ENCODE measurements at regions not wholly inside any gene's neighbourhood (a gene's known extent, or its start where the extent isn't known, plus 50 kb on each side); places are given as distances from the start of the nearest gene placed in this dataset.
A peak's percentile ranks its signal among the peaks of the same experiment; 100 is the strongest.
"Not testable (repeated sequence)": the region's sequence is repeated elsewhere in the genome, so short reads cannot be mapped to it uniquely, and the experiment has no call there.

DNA sequence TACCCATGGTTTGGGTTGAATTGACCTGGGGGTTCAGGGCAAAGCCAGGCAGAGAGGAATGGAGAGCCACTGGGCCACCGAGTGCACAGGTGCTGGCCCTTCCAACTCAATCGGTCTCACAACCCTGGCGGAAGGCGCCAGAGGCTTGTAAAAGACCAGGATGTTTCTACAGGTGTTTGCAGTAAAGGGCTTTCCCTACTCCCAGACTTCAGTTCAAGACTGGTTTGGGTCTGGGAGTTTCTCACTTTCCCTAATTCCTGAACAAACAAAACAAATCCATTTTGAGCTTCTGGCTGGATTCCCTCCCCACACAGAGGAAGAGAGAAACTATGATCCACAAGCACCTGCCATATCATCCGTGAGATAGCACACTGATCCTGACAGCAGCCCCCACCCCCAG, 125.2 kb upstream of the KLF4 start:
- DNase-seq, result no peak

DNA sequence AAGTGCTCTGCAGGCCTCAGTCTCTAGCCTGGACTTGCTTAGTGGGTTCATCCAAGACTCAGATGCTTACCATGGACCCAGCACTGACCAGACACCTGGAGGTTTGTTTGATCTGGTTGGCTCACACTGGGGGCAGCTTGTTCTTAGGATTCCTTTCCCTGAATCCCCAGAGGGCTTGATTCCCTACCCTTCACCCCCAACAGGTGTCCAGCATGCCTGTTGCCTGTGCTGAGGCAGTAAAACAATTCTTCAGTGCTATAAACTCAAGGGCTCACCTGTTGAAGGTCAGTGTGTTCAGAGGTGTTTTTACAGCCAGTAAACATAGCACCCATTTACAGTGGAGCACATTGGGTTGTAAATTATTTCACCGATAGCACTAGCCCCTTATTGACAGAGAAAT, 123.8 kb upstream of the KLF4 start:
- no peak for DNase-seq

DNA sequence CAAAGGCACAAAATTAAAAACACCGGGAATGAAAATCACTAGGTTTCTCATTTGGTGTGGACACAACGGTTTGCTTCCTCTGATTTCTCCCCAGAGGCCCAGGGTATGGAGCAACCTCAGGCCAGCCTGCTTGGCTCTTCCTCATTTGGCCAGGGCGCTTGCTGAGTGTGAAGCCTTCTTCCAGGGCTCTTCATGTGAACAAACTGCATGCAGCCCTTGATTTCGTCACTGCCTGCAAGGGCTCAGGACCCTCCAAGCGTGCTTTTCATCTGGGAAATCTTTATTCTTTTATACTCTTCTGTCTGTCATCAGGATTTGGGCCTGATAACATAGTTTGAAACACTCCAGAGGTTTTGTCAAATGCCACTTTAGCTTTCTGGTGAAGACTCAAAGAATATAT, 122.6 kb upstream of the KLF4 start:
- no peak for DNase-seq

GRCh38 chr9:107609547-107609946, 120.0 kb upstream of the KLF4 start:
- no peak for DNase-seq

DNA sequence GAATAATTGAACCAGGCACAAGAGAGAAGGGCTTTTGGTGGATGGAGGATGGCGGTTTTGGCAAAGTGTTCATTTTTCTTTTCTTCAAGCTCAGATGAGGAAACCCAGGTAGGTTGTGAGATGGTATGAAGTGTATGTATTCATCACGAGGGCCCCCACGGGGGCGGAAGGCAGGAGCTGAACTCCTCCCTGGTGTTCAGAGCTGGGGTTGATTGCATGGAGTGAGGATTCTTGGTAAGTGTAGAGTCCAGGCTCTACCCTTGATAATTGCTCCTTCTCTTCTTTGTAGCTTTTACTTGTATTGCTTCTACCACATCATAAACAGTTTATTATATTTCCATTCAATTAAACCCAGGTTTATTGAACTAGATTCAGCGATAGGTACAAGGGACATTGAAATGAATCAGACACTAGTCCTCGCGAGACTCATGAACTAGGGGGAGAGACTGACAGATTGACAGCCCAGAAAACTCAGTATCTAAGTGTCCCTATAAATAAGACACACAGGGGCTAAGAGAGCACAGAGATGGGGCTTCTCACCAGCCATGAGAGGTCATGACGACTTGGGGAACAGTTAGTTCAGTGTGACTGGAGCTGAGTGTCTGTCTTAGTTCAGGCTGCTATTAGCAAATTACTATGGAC, 116.7 kb upstream of the KLF4 start:
- DNase-seq, result no peak

DNA sequence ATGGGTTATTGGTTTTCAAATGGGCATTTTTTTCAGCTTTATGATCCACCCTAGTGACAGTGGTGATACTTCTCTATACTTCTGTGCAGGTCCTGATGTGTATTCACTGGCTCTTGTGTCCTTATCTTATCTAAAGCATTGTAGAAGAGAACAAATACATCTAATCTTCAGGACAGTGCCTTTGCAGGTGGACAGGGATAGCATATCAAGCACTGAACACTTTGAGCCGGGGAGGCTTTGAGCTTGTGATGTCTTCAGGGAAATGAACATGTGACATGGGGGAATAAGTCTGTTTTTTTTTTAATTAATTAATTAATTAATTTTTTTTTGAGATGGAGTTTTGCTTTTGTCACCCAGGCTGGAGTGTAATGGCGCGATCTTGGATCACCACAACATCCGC, 115.5 kb upstream of the KLF4 start:
- no peak for DNase-seq

DNA sequence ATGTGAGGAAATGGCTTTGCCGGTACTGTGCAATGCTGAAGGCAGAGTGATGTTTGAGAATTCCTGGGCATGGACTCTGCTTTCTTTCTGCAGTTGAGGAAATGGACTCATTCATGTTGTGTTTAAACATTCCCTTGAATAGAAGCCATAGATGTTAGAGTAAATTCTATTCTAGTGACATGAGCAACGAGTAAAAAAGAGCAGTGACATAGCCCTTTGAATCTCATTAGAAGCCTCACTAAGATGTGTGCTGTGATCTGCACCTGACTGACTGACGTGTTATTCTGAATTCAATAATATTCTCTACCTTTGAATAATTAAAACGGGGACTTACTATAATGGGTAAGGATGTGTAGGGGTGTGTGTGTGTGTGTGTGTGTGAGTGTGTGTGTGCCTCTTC, 113.7 kb upstream of the KLF4 start:
- DNase-seq, result no peak

- no peak for DNase-seq
Observed at GRCh38 chr9:107600060-107600573, 110.5 kb upstream of the KLF4 start.

GRCh38 chr9:107597743-107598217, 108.2 kb upstream of the KLF4 start:
- DNase-seq, result no peak

DNA sequence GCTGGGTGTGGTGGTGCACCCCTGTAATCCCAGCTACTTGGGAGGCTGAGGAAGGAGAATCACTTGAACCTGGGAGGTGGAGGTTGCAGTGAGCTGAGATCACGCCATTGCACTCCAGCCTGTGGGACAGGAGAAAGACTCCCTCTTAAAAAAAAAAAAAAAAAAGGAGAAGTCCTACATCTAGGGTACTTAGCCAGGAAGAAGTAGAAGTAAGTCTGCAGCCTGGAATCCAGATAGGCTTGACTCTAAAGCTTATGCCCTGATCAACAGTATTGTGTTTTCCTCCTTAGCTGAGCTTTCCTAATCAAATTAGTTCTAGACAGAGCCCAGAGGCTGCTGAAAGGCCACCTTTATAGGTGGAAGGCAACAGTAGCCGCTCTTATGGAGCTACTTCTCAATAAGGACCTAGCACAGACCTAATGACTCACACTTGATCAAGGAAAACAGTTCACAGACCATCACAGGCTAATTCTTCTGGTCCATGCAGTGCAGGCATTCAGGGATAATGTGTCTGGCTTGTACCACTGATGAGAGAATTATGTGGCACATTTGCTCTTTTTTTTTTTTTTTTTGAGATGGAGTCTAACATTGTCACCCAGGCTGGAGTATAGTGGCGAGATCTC, 105.5 kb upstream of the KLF4 start:
- no peak for DNase-seq

DNA sequence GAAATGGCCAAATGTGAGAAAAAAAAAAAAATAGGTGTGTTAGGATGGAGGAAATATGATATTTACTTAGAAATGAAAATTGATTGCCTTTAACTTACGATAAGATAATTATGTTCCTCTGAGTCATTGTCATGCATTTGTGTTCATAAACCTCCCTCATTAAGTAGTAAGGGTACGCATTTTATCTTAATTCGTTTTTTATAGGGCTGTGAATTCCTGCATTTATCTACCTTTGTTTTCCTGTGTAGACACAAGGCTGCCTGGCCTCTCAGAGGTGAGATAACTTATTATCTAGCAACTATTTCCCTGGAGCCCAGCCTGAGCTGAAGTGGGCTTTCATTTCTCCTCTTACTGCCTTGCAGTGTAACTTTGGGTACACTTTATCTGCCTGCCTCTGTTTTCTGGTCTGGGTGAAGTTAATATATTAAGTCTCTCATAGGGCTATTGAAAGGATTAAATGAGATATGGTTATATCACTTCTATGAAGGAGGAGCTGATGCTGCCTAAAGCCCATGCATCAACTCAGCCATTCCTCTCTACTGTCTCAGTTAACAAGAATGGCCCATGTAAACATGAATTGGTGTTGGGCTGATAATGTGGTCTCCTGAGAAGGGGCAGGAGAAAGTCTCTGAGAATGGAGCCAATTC, 103.8 kb upstream of the KLF4 start:
- DNase-seq, result peak; percentile 6

- DNase-seq, result no peak
Observed at GRCh38 chr9:107592424-107592823, 102.9 kb upstream of the KLF4 start.

- no peak for DNase-seq
Observed at GRCh38 chr9:107591781-107592180, 102.2 kb upstream of the KLF4 start.

- peak; percentile 35 for DNase-seq
Observed at GRCh38 chr9:107588393-107588792, 98.8 kb upstream of the KLF4 start.

DNA sequence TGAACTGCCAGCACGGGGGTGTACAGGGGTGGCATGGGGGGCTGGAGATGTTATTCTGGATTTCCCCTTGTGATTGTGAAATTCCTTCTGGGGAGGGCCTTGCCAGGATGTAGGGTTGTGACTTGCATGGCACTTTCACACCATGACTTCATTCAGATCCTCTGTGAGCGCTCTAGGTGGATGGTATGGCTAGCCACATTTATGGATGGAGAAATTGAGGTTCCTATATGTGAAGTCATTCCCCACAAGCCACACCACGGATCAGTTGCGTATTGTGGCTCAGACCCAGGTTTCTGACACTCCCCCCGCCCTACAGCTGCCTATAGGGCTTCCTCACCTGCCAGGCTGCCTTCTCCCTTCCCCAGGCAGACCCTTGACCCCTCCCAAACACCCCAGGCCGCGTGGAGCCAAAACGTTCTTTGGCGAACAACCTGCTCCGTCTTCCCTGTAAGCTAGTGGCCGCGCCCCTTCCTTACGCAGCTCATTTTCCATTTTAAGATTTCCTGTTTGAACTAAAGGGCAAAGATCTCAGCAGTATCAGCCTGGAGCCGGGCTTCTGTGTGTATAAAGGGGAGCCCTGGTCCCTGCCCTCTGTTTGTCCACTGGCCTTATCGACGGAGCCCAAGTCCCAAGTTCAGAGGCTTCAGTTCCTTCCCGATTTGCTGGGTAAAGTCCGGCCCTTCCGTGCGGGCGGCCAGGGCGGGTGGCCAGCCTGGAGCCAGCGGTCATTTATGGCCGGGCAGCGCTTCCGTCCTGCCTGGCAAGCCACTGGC, 97.8 kb upstream of the KLF4 start:
- peak; percentile 19 for DNase-seq

DNA sequence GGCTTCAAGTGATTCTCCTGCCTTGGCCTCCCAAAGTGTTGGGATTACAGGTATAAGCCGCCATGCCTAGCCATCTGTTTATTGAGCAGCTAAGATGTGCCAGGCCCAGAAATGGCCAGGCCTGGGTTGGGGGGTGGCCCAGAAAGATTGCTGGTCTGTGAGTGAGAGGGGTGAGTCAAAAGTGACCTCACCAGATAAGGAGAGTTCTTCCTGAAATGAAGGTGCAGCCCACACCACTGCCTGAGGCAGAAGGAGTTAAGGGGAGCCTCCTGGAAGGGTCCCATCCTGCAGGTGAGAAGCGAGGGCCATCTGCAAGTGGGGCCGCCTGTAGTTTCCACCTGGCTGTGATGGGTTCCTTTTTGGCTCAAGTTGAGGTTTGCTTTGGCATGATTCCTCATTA, 96.9 kb upstream of the KLF4 start:
- DNase-seq, result peak; percentile 12

- DNase-seq, result no peak
Observed at GRCh38 chr9:107585465-107585864, 95.9 kb upstream of the KLF4 start.

- no peak for DNase-seq
Observed at GRCh38 chr9:107584944-107585343, 95.4 kb upstream of the KLF4 start.

GRCh38 chr9:107584186-107584585, 94.6 kb upstream of the KLF4 start:
- no peak for DNase-seq

DNA sequence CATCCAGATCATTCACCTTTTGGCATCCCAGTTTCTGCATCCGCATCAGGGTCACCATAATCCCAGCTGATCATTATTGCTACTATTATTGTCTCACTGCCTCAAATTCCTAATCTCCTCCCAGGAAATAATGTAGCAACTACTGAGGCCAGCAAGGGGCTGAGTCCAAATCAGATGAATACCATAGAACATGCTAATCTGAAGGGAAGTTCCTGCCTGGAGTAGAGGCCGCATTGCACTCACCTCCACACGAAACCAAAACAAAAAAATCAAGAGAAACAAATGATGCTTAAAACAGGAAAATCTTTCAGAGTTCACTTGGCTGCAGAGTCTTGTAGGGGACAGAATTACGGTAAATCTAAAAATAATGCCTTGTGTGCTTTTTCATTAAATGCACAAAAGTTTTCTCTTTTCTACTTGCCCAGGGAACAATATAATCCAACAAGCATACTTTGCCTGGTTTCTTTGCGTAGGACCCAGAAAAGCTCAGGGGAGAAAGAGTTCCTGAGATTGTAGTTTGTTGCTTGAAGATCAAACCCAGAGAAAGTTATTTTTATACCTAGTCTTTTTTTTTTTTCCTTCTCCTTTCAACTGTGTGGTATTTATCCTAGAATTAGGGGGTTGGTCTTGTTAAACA, 87.7 kb upstream of the KLF4 start:
- DNase-seq, result no peak

GRCh38 chr9:107571148-107571547, 81.6 kb upstream of the KLF4 start:
- DNase-seq, result no peak

DNA sequence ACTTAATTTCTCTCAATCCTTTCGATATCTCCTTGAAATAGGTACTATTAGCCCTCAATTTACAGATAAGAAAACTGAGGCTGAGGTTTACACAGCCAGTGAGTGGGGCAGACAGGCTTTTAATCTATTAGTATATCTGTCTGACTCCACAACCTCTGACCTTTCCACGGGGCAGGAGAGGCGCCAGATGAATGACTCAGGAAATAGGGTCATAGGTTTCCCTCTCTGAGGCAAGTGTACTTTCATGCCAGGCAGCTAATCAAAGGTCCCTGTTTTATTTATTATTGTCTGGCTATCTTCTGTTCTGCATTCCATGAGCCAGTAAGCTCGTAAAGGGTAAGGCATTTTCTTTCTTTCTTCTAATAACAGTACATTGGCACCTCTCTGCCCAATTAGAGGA, 79.6 kb upstream of the KLF4 start:
- no peak for DNase-seq

- not testable (repeated sequence) for DNase-seq
Observed at GRCh38 chr9:107568406-107568805, 78.8 kb upstream of the KLF4 start.
